HG02973 (cell line): ENCODE measurements at regions not wholly inside any gene's neighbourhood (a gene's known extent, or its start where the extent isn't known, plus 50 kb on each side); places are given as distances from the start of the nearest gene placed in this dataset.

Source experiments
- ATAC-seq: cut with Tn5 transposase; IDR thresholded peaks from one replicate; pipeline ENCODE4 v1.9.1; 2021; ENCODE audit warnings: moderate library complexity; ENCODE audit not compliant: unreplicated experiment

DNA sequence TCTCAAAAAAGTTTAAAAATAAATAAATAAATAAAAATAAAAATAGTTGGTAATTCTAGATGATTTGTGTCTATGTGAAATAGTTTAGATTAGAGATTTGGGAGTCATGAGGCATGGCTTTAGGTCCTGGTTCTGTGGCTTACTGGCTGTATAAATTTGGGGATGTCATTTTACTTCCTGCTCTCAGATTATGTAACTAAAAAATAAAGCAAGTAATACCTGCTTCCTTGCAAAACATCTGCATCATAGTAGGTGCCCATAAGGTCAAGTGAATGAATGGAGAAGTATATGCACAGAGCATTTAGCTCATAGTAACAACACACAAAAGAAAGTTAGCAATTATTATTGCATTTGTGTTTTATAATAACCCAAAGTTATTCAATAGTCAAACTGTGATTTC lies 287.7 kb upstream of the TLE4 start:
- no peak for ATAC-seq

DNA sequence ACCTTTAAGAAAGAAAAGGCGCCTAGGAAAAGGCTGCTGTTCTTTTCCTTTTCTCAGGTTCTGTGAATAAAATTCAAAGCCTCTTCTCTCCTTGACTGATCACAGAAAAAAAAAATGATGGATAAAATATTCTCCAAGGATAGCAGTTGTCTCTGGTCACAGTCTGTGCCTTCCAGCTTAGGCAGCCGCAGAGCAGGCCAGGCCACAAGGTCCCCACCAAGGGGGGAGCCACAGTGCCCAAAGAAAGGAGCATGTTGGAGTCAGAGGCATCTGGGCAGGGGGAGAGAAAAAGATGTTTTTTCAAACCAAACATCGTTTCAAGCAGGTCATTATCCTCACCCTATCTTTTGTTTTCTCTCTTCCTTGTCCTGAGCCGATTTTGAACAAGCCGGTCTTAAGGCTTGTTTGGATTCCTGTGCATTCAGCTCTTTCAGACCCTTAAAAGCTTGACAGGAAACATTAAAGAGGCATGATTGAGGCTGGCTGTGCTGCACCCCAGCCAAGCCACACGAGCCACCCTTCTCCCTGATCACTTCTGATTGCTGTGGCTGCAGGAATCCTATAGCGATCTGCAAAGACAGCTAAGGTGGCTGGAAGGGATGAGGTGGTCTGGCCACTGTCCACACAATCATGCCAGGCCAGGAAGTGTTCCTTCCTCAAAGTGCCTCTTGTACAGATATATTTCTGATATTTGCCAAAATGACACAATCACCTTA lies 284.6 kb upstream of the TLE4 start:
- no peak for ATAC-seq

DNA sequence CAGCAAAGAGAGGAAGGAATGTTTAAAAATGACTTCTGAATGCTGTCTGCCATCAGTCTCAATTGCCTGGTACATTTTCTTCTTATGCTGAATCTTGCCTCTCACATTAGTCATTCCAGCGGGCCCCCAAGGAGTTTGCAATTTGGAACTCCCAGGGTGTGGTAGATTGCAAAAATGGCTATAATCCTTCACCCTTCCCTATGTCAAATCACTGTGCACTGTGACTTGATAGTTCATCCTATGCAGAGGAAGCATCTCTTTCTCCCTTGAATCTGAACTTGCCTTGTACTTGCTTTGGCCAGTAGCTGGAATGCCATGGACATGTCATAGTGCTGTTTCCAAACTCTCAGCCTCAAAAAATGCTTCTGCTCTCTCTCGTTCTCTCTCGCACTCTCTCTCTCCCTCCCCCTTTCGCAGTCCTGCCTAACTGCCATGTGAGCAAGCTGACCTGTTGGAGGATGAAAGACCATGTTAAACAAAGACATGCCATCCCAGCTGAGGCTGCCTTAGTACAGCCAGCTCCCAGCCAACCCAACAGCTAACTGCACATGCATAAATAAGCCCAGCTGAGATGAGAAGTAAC lies 284.0 kb upstream of the TLE4 start:
- ATAC-seq = no peak

DNA sequence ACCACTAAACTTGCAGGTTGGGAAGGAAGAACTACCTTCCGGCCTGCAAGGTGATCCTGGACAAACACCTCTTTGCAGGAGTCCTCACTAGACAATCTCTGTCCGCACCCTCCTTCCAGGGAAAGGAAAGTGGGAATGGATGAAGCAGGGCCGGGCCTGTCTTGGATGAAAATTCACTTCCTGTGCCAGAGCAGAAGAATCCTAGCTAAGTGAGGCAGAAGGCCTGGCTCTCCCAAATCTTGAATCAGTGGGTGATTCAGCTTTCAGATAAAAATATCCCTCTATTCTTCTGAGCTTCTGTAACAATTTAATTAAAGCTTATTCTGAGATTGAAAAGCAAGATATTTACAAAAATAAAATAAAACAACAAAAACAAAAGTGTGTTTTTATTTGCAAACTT lies 281.9 kb upstream of the TLE4 start:
- no peak for ATAC-seq

DNA sequence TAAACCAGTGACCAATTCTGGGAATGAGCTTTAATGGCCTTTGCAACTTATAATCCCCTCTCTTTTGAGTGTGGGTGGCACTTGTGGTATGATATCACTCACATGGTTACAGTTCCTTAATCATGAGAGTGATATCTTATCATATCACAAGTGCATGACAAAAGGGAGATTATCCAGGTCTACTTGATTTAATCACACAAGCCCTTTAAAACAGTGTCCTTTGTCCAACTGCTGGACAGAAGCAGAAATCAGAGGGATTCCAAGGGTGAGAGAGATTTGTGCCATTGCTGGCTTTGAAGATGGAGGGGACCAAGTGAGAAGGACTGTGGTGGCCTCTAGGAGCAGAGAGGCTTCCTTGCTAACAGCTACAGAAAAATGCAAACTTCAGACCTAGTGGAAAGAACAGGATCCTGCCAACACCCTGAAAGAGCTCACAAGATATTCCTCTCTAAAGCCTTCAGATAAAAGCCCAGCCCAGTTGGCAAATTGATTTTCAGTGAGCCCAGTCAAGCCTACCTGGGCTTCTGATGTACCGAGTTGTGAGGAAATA lies 279.0 kb upstream of the TLE4 start:
- ATAC-seq = no peak

DNA sequence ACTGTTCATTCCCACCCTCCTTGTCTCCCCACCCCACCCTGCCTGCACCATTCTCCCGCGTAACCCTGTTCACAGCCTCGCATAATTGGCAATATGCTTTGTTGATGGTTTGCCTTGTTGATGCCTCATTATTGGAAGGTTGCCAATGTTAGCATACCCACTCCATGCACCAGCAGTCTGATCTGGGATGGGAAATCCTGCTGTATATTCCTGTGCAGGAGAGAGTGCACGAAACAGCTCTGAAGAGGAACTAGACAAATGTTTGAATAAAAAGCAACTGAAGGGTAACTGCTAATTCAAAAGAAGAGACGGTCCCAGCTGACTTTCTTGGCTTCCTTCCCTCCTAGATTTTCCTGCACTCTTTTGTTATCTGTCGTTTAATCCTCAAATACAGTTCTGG lies 271.7 kb upstream of the TLE4 start:
- ATAC-seq = no peak

DNA sequence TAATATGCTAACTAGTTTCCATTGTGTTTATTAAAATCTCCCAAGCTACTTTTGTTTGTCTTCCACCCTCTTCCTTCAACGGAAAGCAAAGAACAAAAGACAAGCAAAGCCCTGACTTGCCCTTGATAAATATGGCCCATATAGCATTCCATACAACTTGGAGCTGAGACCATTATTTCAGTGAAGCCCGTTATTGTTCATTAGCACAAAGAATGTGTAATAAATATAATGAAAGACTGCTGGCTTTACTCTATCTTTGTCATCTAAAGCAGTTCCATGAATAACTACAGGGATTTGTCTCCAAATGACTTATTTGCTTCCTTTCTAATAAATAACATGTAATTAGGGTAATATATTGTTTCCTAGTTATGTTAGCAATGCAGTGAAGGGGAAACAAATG lies 270.7 kb upstream of the TLE4 start:
- no peak for ATAC-seq

DNA sequence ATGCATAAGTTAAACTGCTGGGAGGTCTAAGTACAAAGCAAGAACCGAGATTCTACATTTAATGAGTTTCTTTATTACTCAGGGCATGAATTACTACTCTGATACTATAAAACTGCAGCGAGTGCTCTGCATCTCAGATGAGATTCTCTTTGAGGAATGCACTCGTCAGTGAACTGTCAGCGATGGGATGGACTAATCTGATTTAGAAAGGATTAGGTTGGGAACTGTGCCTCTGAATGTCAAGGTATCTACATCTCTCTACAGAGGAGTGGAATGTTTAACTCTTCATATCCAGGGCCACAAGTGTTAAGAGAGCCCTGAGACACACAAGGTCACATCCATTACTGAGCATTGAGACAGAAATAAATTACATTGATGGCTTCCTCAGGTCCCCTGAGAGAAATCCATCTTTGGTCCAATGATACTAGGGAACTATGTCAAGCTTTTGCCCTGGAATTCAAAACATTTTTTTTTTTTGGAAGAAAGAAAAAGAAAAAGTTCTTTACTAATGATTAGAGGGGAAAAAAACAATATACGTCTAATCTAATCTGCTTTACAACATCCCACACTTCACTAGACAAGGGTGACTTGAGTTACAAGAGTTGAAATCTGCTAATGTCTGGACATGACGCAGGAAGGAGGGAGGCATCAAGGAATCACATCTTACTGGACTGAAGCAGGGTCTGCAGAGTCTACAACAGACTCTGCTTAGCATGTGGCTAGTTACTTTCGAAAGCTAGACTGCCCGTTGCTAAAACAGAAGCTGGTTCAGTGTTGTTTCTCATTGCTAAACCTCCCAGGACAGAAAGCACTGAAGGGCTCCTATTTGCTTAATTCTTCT lies 270.0 kb upstream of the TLE4 start:
- ATAC-seq = no peak

DNA sequence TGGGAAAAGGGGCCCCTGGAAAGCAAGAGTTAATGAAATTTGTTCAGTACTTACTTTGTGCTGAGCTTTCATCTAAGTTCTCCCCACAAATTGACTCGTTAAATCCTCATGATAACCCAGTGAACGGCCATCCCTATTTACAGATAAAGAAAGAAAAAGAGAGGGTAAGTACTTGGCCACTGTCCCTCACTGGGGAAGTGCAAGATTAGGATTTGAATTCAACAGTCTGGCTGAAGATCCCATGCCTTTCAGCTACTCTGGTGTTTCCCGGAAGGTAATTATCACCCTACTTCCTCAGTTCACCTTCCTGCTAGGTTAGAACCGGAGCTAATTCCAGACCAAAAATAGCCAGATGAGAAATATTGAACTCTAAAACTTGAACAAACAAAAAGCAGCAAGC lies 269.2 kb upstream of the TLE4 start:
- ATAC-seq = no peak

DNA sequence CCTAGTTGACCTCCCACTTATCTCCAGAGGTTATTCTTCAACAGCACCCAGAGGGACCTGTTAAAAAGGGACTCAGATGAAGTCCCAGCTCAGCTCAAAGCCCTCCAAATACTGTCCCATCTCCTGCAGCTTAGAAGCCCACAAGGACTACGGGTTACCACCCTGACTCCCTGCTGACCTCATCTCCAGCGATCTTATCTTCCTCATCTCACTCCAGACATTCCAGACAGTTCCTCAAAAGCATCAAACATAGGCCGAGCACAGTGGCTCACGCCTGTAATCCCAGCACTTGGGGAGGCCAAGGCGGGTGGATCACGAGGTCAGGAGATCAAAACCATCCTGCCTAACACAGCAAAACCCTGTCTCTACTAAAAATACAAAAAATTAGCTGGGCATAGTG lies 263.8 kb upstream of the TLE4 start:
- ATAC-seq = no peak

DNA sequence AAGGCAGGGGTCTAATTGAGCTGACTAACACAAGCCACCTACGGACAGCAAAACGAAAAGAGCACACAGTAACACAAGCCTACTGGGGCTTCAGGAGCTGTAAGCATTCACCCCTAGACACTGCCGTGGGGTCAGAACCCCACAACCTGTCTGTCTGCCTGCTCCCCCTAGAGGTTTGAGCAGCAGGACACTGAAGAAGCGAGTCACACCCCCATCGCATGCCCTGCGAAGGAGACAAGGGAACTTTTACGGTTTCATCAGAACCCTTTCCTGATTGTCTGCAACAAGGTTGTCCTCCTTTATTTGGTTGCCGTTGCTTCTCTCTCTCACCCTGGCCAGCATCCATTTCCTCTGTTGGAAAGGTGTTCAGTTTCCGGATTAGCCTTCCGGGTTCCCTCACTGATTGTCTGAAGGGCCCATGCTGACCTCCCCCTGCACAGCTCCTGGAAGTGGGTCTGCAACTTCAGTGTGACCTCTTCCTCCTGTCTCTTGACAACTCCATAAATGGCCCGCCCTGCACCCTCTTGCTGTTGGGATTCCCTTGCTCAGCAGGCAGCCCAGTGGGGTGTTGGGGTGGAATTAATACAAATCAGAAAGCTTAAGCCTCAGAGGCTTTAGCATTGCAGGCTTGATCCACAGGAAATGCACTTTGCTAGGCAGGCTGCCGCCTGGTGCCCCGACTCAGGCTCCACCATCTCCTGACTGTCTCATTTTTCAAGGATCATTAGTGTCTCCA lies 258.9 kb upstream of the TLE4 start:
- no peak for ATAC-seq

DNA sequence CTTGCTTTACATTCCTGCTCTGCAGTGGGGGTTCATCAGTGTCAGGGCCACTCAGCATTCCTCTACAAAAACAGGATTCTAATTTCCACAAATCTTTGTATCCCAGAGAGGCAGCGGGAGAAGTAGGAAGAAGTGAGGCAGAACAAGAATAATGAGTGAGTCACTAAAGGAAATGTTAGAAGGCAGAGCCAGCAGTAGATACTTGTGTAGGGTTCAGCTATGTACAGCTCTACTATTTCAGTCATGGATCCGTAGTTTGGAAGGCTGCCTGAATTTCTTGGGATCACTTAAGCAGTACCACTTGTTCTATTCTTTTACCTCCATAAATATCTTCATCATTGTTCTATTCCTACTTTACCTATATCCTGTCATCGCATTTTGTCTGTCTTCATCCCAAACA lies 246.3 kb upstream of the TLE4 start:
- no peak for ATAC-seq

DNA sequence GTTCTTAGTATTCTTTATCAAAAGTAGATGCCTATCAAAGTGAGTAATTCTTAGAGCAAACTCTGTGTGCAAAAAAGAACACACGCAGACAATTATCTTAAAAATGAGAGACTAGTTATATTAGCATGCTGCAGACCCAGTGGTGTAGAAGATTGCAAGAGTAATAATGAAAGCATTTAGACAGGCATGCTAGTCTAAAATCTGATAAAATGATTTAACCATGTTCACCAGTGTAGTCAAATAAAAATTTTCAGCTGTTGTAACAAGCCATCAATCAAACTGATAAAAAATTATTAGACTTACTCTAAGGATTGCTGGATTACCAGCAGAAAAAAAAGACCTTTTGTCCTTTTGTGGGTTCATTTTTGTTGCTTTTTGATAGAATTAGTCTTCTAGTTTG lies 241.9 kb upstream of the TLE4 start:
- no peak for ATAC-seq

DNA sequence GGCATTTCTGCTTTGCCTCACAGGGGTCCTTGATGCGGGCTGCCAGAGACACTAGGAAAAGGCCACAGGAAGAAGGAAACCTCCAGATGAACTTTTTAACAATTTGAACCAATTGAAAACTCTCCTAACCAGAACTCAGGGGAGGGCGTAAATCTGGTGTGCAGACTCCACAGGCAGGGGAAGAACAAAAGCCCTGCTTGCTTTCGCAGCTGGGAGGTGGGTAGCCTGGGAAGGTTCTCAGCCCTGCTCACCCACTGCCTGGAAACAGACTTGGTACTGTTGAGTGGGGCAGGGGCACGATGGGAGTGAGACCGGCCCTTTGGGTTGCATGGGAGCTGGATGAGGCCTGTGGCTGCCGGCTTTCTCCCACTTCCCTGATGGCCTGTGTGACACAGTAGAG lies 237.8 kb upstream of the TLE4 start:
- ATAC-seq = no peak

DNA sequence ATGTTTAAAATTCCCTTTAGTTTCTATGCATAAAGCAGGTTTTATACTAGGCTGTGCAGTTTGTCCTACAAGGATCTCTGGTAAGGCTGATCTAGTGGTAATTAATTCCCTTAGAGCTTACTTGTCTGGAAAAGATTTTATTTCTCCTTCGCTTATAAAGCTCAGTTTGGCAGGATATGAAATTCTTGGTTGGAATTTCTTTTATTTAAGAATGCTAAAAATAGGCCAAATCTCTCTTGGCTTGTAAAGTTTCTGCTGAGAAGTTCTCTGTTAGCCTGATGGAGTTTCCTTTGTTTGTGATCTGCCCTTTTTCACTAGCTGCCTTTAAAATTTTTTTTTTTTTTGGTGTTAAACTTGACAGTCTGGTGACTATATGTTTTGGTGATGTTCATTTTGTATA lies 237.1 kb upstream of the TLE4 start:
- no peak for ATAC-seq

DNA sequence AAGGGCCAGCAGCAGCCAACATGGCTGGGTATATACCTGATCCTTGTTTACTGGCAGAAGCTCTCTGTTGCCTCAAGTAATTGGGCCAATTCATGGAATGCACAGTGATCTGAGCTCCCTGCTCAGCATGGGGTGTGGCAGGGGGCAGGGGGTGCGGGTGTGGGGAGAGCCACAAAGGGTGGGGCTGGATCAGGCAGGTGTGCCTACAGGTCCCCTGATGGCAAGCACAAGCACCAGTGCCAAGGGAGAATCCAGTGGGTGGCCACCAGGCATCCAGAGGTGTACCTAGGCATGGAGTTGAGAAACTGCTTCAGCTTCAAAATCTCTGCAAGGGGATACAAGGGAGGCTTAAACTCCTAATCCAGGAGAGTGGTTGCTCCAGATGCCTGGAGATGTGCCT lies 235.8 kb upstream of the TLE4 start:
- no peak for ATAC-seq

DNA sequence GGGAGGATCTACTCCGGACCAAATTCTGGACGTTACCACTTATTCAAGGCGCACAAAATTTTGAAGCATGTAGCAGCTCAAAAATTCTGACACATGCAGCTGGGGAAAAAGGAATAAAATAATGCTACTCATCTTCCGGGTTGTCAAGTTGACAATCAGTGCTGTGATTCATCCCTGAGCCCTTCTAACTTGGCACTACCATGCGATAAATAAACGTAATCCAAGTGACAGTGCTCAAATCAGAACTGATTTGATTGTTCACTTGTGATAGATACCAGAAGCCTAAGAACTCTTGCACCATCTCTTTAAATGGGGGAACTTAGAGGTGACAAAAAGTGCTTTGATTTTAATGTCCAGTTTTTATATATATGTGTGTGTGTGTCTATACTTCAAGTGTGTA lies 230.2 kb upstream of the TLE4 start:
- no peak for ATAC-seq

DNA sequence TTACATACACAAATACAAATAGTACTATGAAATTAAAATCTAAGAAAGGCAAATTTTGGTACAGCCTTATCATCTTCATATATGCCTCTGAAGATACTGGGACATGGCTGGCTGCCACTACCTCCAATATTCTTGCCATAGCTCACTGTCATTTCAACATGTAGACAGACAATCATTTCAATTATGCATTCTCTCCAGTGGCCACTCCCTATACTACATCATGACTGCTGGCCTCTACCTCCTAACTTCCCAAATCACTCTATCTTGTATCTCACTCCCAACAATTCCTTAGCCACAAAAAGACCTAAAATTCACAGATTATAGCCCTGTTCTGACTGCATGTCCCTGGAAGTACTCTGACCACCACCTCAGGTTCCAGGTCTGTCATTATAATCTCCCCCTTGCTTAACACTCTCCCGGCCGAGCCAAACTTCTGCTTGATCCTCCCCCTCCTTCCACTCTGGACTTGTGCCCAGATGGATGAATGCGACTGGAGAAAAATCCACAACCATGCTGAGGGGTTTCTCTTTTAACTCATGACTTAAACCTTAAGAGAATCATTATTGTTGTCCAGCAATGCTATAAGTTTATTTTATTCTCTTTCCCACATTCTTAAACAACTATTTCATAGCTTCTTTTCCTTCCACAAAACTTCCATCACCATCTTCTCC lies 225.3 kb upstream of the TLE4 start:
- no peak for ATAC-seq

DNA sequence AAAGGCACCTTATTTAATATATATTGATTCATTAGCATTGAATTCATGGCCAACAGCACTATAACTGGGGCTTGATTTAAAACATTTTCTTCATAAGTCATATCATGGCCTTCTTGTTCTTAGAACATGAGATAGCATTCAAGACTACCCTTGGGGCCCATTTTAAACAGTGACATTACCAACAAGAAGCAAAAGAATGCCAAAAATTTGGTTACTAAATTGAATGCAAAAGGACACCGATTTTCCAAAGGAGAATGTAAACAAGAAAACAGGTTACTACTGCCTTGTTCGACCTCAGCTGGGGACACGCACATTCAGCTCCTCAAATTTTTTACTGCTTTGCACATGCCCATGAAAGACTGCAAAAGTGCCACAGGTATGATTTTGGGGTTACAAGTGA lies 219.4 kb upstream of the TLE4 start:
- ATAC-seq = no peak

DNA sequence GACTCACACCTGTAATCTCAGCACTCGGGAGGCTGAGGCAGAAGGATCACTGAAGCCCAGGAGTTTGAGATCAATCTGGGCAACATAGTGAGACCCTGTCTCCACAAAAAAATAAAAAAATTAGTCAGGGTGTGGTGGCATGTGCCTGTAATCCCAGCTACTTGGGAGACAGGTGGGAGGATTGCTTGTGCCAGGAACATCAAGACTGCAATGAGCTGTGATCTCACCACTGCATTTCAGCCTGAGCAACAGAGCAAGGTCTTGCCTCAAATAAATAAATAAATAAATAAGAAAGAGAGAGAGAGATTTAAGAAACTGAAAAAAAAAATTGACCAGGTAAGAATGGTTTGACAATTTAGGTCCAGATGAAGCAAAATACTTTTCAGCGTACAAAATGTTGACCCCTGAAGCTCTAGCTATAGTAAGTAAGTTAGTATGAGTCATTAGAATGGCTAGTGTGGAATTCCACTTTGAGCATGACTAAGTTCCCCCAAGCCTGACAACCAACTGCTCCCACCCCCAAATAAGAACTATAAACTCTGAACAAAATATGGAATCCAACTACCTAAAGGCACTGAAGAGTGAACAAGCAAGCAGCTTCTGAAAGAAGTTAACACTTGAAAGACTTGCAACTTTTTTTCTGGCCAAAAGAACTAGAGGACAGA lies 217.8 kb upstream of the TLE4 start:
- ATAC-seq = no peak
